ENCODE measurements at regions not wholly inside any gene's neighbourhood (a gene's known extent, or its start where the extent isn't known, plus 50 kb on each side); places are given as distances from the start of the nearest gene placed in this dataset.

- TF ChIP-seq, protein P1, sequence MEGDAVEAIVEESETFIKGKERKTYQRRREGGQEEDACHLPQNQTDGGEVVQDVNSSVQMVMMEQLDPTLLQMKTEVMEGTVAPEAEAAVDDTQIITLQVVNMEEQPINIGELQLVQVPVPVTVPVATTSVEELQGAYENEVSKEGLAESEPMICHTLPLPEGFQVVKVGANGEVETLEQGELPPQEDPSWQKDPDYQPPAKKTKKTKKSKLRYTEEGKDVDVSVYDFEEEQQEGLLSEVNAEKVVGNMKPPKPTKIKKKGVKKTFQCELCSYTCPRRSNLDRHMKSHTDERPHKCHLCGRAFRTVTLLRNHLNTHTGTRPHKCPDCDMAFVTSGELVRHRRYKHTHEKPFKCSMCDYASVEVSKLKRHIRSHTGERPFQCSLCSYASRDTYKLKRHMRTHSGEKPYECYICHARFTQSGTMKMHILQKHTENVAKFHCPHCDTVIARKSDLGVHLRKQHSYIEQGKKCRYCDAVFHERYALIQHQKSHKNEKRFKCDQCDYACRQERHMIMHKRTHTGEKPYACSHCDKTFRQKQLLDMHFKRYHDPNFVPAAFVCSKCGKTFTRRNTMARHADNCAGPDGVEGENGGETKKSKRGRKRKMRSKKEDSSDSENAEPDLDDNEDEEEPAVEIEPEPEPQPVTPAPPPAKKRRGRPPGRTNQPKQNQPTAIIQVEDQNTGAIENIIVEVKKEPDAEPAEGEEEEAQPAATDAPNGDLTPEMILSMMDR (IDR thresholded peaks at IDR 0.05; ENCODE audit: poor library complexity): no peak
- TF ChIP-seq EZH2 (IDR thresholded peaks at IDR 0.05; ENCODE audit: borderline replicate concordance): no peak
These were observed 65.7 kb upstream of the CCDC196 start for GRCh38 chr14:66420251-66421006.

Data from hepatocyte (in vitro differentiated cells).